Activated CD8-positive, alpha-beta T cell treated with anti-CD3 and anti-CD28 coated beads for 36 hours (primary cell): ENCODE measurements at regions not wholly inside any gene's neighbourhood (a gene's known extent, or its start where the extent isn't known, plus 50 kb on each side); places are given as distances from the start of the nearest gene placed in this dataset.

Experiments
- ATAC-seq: fragments of 200-7000 bp; cut with Tn5 transposase; one replicate; pipeline ENCODE4 v1.10.0; 2021; ENCODE audit warnings: mild to moderate bottlenecking, moderate library complexity
- CTCF ChIA-PET: fragments of 350-600 bp; sonication (Branson Sonifier 250); formaldehyde crosslinking; loops from one replicate; lab custom pipeline; 2021; ENCODE audit warnings: antibody characterized with exemption; lab: Charles Lee
- POLR2A ChIA-PET: fragments of 350-600 bp; sonication (Branson Sonifier 250); formaldehyde crosslinking; loops from one replicate; lab custom pipeline; 2021; ENCODE audit warnings: antibody characterized with exemption; lab: Charles Lee
- DNase-seq: peaks from one replicate; pipeline ENCODE4 v3.0.0-alpha.2; 2020
- H3K27ac Mint-ChIP-seq: one replicate; pipeline ENCODE4 v1.8.0; 2021; ENCODE audit warnings: mild to moderate bottlenecking, mixed read lengths
- H3K27me3 Mint-ChIP-seq: one replicate; pipeline ENCODE4 v1.8.0; 2021; ENCODE audit warnings: mixed read lengths
- H3K36me3 Mint-ChIP-seq: one replicate; pipeline ENCODE4 v1.8.0; 2021; ENCODE audit warnings: low read depth, mixed read lengths
- H3K4me1 Mint-ChIP-seq: one replicate; pipeline ENCODE4 v1.8.0; 2021; ENCODE audit warnings: low read depth, mixed read lengths
- H3K4me3 Mint-ChIP-seq: one replicate; pipeline ENCODE4 v1.8.0; 2021; ENCODE audit warnings: mild to moderate bottlenecking, moderate library complexity, mixed read lengths
- H3K9me3 Mint-ChIP-seq: one replicate; pipeline ENCODE4 v1.8.0; 2021; ENCODE audit warnings: mixed read lengths
- CTCF ChIP-seq: fragments of 200-600 bp; IDR thresholded peaks from one replicate; pipeline ENCODE4 v1.8.0; 2022; ENCODE audit warnings: antibody characterized with exemption, mild to moderate bottlenecking
- intact Hi-C: fragments of 100-400 bp; cut with micrococcal nuclease; formaldehyde crosslinking; loops from one replicate; pipeline ENCODE4 v1.10.0; 2022

- no peak overlapping the region for H3K27ac Mint-ChIP-seq
- H3K9me3 Mint-ChIP-seq = no peaks in the 10 kb centered on the region
- no peak for TF ChIP-seq CTCF
- H3K4me3 Mint-ChIP-seq = no peak overlapping the region
- ATAC-seq (no peak), DNase-seq (no peak)
- ChIA-PET CTCF (no interaction called here), POLR2A (interaction anchor here (0.7 kb wide), 1 partner anchor 103 kb away, joined by 3 read pairs; no protein-coding TSS in a partner anchor)
- no peaks in the 10 kb centered on the region for H3K36me3 Mint-ChIP-seq
- intact Hi-C loops = no loop called here
- H3K4me1 Mint-ChIP-seq = peaks cover 24% of the 10 kb centered on the region
- no peaks in the 10 kb centered on the region for H3K27me3 Mint-ChIP-seq
Measured at GRCh38 chr13:40269086-40269485, 397.4 kb downstream of the FOXO1 start.

GRCh38 chr13:40270726-40271125 is 395.7 kb downstream of the FOXO1 start:
- H3K27ac Mint-ChIP-seq = no peak overlapping the region
- H3K27me3 Mint-ChIP-seq = no peaks in the 10 kb centered on the region
- no peak for ATAC-seq
- ChIA-PET POLR2A (no interaction called here), CTCF (interaction anchor here (0.9 to 1.1 kb wide), 2 partner anchors 16 to 19 kb away, joined by 3 to 4 read pairs; no protein-coding TSS in a partner anchor)
- DNase-seq = no peak
- intact Hi-C loops = no loop called here
- TF ChIP-seq CTCF = no peak
- H3K4me3 Mint-ChIP-seq = no peak overlapping the region
- peaks cover 24% of the 10 kb centered on the region for H3K4me1 Mint-ChIP-seq
- no peaks in the 10 kb centered on the region for H3K36me3 Mint-ChIP-seq
- no peaks in the 10 kb centered on the region for H3K9me3 Mint-ChIP-seq

GRCh38 chr13:40271271-40271885 is 395.1 kb downstream of the FOXO1 start:
- peaks cover 24% of the 10 kb centered on the region for H3K4me1 Mint-ChIP-seq
- ATAC-seq (no peak), DNase-seq (peak; percentile 13)
- H3K4me3 Mint-ChIP-seq = no peak overlapping the region
- no peaks in the 10 kb centered on the region for H3K36me3 Mint-ChIP-seq
- ChIA-PET CTCF (no interaction called here), POLR2A (no interaction called here)
- H3K27ac Mint-ChIP-seq = no peak overlapping the region
- no peak for TF ChIP-seq CTCF
- H3K9me3 Mint-ChIP-seq = no peaks in the 10 kb centered on the region
- intact Hi-C loops = no loop called here
- no peaks in the 10 kb centered on the region for H3K27me3 Mint-ChIP-seq

- no peaks in the 10 kb centered on the region for H3K9me3 Mint-ChIP-seq
- POLR2A ChIA-PET = interaction anchor here (0.6 to 0.7 kb wide), 3 partner anchors 13 to 151 kb away, joined by 3 read pairs; no protein-coding TSS in a partner anchor
- no peak overlapping the region for H3K4me3 Mint-ChIP-seq
- H3K27me3 Mint-ChIP-seq = no peaks in the 10 kb centered on the region
- ATAC-seq (peak; percentile 88), DNase-seq (peak; percentile 72)
- intact Hi-C loops = no loop called here
- no peaks in the 10 kb centered on the region for H3K36me3 Mint-ChIP-seq
- H3K27ac Mint-ChIP-seq = peak overlapping the region; percentile 34
- H3K4me1 Mint-ChIP-seq = peaks cover 24% of the 10 kb centered on the region
- TF ChIP-seq CTCF = no peak
- CTCF ChIA-PET = interaction anchor here (1.0 to 1.5 kb wide), 3 partner anchors 9 to 203 kb away, joined by 3 to 4 read pairs (median 3); no protein-coding TSS in a partner anchor
Measured at GRCh38 chr13:40271931-40272775, 394.3 kb downstream of the FOXO1 start.

- ATAC-seq (peak; percentile 74), DNase-seq (no peak)
- Mint-ChIP-seq H3K36me3 (no peaks in the 10 kb centered on the region), H3K9me3 (no peaks in the 10 kb centered on the region), H3K4me1 (peaks cover 24% of the 10 kb centered on the region), H3K27me3 (no peaks in the 10 kb centered on the region), H3K4me3 (no peak overlapping the region), H3K27ac (no peak overlapping the region)
- intact Hi-C loops = no loop called here
- POLR2A ChIA-PET = interaction anchor here (0.6 to 0.7 kb wide), 4 partner anchors 13 to 150 kb away, joined by 3 read pairs; no protein-coding TSS in a partner anchor
- TF ChIP-seq CTCF = no peak
- CTCF ChIA-PET = interaction anchor here (1.0 to 1.5 kb wide), 3 partner anchors 10 to 203 kb away, joined by 3 to 4 read pairs (median 3); no protein-coding TSS in a partner anchor
Measured at GRCh38 chr13:40272776-40273139, 393.7 kb downstream of the FOXO1 start.
